ENCODE measurements at regions not wholly inside any gene's neighbourhood (a gene's known extent, or its start where the extent isn't known, plus 50 kb on each side); places are given as distances from the start of the nearest gene placed in this dataset.

DNA sequence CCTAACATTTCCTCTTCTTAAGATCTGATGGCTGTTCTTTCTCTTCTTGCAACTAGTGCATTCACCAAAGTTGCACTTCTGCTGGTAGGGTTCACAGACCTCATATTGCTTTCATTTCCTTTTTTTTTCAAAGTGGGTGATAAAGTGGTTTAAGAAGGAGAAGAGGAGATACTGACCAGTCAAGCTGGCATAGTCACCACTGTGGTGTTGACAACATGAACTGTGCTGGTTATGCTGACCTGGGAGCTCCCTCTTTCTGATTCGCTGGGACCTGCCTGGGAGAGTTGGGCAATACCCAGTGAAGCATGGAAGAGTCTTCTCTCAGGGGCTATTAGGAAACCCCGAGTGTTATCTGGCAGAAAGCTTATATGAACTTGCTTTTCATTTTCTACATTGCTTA is 222.9 kb downstream of the SLITRK5 start:
- Histone ChIP-seq H3K4me1 (ENCODE audit: control insufficient read depth in 4 of 4, insufficient read depth in 4 of 4, low read length in 3 of 4) (no peaks in the 10 kb centered on the region), H3K9me3 (ENCODE audit: control insufficient read depth in 4 of 4, low read length in 3 of 4) (no peaks in the 10 kb centered on the region), H3K36me3 (ENCODE audit: control insufficient read depth in 4 of 4, insufficient read depth in 3 of 4, low read depth in 1 of 4, low read length in 3 of 4) (no peaks in the 10 kb centered on the region), H3K9ac (ENCODE audit: low read depth in 1 of 2, low read length in 2 of 2) (no peak overlapping the region), H3K4me3 (ENCODE audit: low read depth in 1 of 3, low read length in 3 of 3) (no peak overlapping the region), H3K27ac (ENCODE audit: low read depth in 1 of 2, low read length in 2 of 2) (no peak overlapping the region), H3K27me3 (ENCODE audit: control insufficient read depth in 4 of 4, insufficient read depth in 4 of 4, low read length in 3 of 4) (no peaks in the 10 kb centered on the region)
- WGBS: 51% methylated on average over 2 of the region's 2 CpGs
- DNase-seq (ENCODE audit: low spot score): no peak
- TF ChIP-seq GABPA (IDR thresholded peaks at IDR 0.05 in 1 of 2, conservative IDR thresholded peaks at IDR 0.05 in 1 of 2) (no peak), NR2F2 (IDR thresholded peaks at IDR 0.05) (no peak), RAD21 (IDR thresholded peaks at IDR 0.05) (no peak), RXRA (IDR thresholded peaks at IDR 0.05) (no peak), HNF4G (IDR thresholded peaks at IDR 0.05) (no peak), SP1 (IDR thresholded peaks at IDR 0.05) (no peak), TAF1 (conservative IDR thresholded peaks at IDR 0.05) (no peak), YY1 (IDR thresholded peaks at IDR 0.05) (no peak), JUND (IDR thresholded peaks at IDR 0.05) (no peak), EGR1 (IDR thresholded peaks at IDR 0.05; ENCODE audit: low read depth in 2 of 2) (no peak), FOXA1 (IDR thresholded peaks at IDR 0.05) (no peak), FOXA2 (IDR thresholded peaks at IDR 0.05) (no peak), HNF4A (conservative IDR thresholded peaks at IDR 0.05) (no peak)
- TF ChIP-seq, protein P1, sequence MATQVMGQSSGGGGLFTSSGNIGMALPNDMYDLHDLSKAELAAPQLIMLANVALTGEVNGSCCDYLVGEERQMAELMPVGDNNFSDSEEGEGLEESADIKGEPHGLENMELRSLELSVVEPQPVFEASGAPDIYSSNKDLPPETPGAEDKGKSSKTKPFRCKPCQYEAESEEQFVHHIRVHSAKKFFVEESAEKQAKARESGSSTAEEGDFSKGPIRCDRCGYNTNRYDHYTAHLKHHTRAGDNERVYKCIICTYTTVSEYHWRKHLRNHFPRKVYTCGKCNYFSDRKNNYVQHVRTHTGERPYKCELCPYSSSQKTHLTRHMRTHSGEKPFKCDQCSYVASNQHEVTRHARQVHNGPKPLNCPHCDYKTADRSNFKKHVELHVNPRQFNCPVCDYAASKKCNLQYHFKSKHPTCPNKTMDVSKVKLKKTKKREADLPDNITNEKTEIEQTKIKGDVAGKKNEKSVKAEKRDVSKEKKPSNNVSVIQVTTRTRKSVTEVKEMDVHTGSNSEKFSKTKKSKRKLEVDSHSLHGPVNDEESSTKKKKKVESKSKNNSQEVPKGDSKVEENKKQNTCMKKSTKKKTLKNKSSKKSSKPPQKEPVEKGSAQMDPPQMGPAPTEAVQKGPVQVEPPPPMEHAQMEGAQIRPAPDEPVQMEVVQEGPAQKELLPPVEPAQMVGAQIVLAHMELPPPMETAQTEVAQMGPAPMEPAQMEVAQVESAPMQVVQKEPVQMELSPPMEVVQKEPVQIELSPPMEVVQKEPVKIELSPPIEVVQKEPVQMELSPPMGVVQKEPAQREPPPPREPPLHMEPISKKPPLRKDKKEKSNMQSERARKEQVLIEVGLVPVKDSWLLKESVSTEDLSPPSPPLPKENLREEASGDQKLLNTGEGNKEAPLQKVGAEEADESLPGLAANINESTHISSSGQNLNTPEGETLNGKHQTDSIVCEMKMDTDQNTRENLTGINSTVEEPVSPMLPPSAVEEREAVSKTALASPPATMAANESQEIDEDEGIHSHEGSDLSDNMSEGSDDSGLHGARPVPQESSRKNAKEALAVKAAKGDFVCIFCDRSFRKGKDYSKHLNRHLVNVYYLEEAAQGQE (IDR thresholded peaks at IDR 0.05): no peak
- TF ChIP-seq, protein P2, sequence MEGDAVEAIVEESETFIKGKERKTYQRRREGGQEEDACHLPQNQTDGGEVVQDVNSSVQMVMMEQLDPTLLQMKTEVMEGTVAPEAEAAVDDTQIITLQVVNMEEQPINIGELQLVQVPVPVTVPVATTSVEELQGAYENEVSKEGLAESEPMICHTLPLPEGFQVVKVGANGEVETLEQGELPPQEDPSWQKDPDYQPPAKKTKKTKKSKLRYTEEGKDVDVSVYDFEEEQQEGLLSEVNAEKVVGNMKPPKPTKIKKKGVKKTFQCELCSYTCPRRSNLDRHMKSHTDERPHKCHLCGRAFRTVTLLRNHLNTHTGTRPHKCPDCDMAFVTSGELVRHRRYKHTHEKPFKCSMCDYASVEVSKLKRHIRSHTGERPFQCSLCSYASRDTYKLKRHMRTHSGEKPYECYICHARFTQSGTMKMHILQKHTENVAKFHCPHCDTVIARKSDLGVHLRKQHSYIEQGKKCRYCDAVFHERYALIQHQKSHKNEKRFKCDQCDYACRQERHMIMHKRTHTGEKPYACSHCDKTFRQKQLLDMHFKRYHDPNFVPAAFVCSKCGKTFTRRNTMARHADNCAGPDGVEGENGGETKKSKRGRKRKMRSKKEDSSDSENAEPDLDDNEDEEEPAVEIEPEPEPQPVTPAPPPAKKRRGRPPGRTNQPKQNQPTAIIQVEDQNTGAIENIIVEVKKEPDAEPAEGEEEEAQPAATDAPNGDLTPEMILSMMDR (IDR thresholded peaks at IDR 0.05; ENCODE audit: low read depth, low read length, missing input control): no peak
- TF ChIP-seq, protein P3, sequence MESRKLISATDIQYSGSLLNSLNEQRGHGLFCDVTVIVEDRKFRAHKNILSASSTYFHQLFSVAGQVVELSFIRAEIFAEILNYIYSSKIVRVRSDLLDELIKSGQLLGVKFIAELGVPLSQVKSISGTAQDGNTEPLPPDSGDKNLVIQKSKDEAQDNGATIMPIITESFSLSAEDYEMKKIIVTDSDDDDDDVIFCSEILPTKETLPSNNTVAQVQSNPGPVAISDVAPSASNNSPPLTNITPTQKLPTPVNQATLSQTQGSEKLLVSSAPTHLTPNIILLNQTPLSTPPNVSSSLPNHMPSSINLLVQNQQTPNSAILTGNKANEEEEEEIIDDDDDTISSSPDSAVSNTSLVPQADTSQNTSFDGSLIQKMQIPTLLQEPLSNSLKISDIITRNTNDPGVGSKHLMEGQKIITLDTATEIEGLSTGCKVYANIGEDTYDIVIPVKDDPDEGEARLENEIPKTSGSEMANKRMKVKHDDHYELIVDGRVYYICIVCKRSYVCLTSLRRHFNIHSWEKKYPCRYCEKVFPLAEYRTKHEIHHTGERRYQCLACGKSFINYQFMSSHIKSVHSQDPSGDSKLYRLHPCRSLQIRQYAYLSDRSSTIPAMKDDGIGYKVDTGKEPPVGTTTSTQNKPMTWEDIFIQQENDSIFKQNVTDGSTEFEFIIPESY (IDR thresholded peaks at IDR 0.05): no peak
- TF ChIP-seq, protein P4, sequence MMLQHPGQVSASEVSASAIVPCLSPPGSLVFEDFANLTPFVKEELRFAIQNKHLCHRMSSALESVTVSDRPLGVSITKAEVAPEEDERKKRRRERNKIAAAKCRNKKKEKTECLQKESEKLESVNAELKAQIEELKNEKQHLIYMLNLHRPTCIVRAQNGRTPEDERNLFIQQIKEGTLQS (IDR thresholded peaks at IDR 0.05): no peak
- TF ChIP-seq, protein P5, sequence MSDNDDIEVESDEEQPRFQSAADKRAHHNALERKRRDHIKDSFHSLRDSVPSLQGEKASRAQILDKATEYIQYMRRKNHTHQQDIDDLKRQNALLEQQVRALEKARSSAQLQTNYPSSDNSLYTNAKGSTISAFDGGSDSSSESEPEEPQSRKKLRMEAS (IDR thresholded peaks at IDR 0.05): no peak

Data from liver (tissue), 8 donors.